ENCODE measurements at regions not wholly inside any gene's neighbourhood (a gene's known extent, or its start where the extent isn't known, plus 50 kb on each side); places are given as distances from the start of the nearest gene placed in this dataset.

DNA sequence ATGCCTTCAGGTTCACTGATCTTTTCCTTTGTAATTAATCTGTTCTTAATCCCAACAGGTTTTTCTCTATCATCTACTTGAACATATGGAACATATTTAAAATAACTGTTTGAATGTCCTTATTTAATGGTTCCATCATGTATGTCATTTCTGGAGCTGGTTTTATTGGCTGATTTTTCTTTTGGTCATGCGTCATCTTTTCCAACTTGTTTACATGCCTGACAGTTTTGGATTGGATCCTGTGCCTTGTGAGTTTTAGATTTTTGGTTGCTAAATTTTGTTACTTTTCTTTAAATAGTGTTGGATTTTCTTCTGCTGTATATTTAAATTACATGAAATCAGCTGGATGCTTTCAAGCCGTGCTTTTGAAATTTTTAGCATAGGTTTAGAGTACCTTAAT lies 237.3 kb upstream of the DAAM1 start:
- CTCF ChIA-PET = no interaction called here
- POLR2A ChIA-PET = no interaction called here
- TF ChIP-seq, protein P1, sequence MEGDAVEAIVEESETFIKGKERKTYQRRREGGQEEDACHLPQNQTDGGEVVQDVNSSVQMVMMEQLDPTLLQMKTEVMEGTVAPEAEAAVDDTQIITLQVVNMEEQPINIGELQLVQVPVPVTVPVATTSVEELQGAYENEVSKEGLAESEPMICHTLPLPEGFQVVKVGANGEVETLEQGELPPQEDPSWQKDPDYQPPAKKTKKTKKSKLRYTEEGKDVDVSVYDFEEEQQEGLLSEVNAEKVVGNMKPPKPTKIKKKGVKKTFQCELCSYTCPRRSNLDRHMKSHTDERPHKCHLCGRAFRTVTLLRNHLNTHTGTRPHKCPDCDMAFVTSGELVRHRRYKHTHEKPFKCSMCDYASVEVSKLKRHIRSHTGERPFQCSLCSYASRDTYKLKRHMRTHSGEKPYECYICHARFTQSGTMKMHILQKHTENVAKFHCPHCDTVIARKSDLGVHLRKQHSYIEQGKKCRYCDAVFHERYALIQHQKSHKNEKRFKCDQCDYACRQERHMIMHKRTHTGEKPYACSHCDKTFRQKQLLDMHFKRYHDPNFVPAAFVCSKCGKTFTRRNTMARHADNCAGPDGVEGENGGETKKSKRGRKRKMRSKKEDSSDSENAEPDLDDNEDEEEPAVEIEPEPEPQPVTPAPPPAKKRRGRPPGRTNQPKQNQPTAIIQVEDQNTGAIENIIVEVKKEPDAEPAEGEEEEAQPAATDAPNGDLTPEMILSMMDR (IDR thresholded peaks at IDR 0.05; ENCODE audit: insufficient read depth, low read depth, low read length) = no peak
- no peaks in the 10 kb centered on the region for H3K36me3 ChIP-seq (ENCODE audit: control insufficient read depth, insufficient read depth, low read length)
- DNase-seq (ENCODE audit: low read depth) = no peak
- 0 out of 2 replicates have a peak, but pooled peaks cover 1% of the 10 kb centered on the region for H3K27me3 ChIP-seq (ENCODE audit: control insufficient read depth, insufficient read depth, low read length)
- no peak overlapping the region for H3K4me3 ChIP-seq (ENCODE audit: low read depth, low read length)

DNA sequence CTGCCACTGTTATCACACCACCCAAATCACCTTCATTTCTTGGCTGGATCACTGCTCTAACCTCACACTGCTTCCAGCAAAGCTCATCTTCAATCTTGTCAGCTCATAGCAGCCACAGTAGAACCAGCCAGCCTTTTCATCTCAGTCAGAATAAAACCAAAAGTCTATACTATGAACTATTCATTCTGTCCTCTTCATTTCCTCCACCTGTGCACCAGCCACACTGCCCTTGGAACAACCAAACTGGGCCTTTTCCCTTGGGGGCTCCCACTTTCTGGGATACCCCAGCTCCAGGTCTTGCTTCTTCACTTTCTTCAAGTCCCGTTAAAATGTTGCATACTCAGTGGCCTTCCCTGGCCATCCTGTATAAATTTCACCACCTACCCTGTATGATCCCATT lies 234.4 kb upstream of the DAAM1 start:
- ChIA-PET CTCF (no interaction called here), POLR2A (no interaction called here)
- H3K27me3 ChIP-seq (ENCODE audit: control insufficient read depth, insufficient read depth, low read length) = no peaks in the 10 kb centered on the region
- H3K36me3 ChIP-seq (ENCODE audit: control insufficient read depth, insufficient read depth, low read length) = no peaks in the 10 kb centered on the region
- no peak for DNase-seq (ENCODE audit: low read depth)
- no peak overlapping the region for H3K4me3 ChIP-seq (ENCODE audit: low read depth, low read length)
- TF ChIP-seq, protein P1 (IDR thresholded peaks at IDR 0.05; ENCODE audit: insufficient read depth, low read depth, low read length) = no peak

DNA sequence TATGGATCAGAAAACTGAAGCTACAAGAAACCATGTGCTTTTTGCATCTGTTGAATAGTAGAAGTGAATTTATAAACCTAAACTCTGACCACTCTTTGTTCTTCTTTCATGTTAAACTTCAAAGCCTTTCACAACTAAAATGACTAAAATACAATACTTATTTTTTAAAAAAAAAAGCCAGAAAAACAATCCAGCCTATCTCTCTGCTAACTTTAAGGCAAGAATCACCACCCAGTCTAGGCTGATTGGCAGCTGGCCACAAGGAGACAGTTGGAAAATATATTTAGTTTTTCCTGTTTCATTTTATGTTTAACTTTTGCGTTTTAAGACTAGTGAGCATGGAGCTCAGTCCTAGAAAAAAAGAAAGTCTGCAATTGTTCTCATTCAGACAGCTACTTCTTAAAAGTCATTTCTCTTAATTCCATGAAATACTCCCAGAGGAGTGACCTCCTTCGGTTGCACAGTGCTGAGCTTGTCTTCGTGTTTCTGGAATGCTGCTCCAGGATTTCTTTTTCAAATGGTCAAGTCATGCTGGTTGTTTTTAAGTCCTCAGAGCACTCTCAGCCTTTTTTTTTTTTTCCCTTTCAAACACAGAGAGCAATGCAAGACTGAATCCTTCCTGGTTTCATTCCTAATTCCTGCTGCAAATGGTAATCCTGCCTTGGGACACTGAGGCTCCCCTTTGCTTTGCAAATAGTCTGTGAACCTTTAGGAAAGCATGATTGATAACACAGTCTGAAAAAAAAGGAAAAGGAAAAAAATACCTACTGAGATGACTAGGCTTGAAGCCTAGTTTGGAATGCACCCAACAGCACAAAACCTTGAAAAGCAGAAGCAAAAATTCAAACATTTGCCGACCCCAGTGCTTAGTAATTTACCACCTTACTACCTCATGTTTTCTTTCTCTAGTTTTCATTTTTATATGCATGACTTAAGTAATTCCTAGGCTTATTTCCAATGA lies 233.3 kb upstream of the DAAM1 start:
- DNase-seq (ENCODE audit: low read depth) = no peak
- H3K4me3 ChIP-seq (ENCODE audit: low read depth, low read length) = no peak overlapping the region
- POLR2A ChIA-PET = interaction anchor here (0.6 to 0.7 kb wide), 2 partner anchors 12 to 348 kb away, joined by 4 to 6 read pairs; no protein-coding TSS in a partner anchor

DNA sequence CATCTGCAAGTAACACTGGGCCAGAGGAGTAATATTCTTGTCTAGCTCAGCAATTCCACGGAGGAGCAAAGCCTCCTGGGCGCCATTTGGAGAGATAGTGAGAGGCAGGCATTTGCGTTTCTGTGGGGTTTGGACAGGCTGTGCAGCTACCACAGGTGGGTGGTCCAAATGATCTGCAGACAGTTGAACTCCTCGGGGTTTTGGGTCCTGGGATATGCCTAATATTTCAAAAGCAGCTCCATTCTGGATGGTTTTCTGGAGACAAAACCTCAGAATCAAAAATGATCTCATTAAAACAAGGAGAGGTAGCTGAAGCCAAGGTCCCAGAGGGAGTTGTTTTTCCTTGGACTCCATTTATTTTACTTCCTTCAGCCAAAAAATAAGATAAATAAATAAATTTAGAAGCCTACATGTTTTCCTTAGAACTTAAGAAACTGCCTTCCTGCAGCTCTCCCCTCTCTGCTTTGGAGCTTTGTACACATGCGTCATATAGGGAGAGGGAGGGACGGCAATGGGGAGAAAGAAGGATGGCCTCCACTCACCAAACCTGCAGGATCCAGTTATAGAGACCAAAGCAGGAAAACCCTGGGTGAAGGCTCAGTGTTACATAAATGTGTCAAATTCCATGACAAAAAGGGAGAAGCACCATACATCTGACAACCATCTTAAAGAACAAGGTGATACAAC lies 227.3 kb upstream of the DAAM1 start:
- Histone ChIP-seq H3K4me3 (ENCODE audit: low read depth, low read length) (no peak overlapping the region), H3K36me3 (ENCODE audit: control insufficient read depth, insufficient read depth, low read length) (no peaks in the 10 kb centered on the region), H3K27me3 (ENCODE audit: control insufficient read depth, insufficient read depth, low read length) (no peaks in the 10 kb centered on the region)
- TF ChIP-seq, protein P1 (IDR thresholded peaks at IDR 0.05; ENCODE audit: insufficient read depth, low read depth, low read length) = no peak
- CTCF ChIA-PET = no interaction called here
- POLR2A ChIA-PET = no interaction called here
- no peak for DNase-seq (ENCODE audit: low read depth)

More for the DNA sequence above, 233.3 kb upstream of the DAAM1 start:
- TF ChIP-seq, protein P1 (IDR thresholded peaks at IDR 0.05; ENCODE audit: insufficient read depth, low read depth, low read length) = no peak
- CTCF ChIA-PET = interaction anchor here (0.6 to 1.5 kb wide), 5 partner anchors 9 to 278 kb away, joined by 3 to 6 read pairs (median 3); no protein-coding TSS in a partner anchor
- H3K27me3 ChIP-seq (ENCODE audit: control insufficient read depth, insufficient read depth, low read length) = no peaks in the 10 kb centered on the region
- H3K36me3 ChIP-seq (ENCODE audit: control insufficient read depth, insufficient read depth, low read length) = no peaks in the 10 kb centered on the region

Data from BJ (cell line).